ENCODE measurements at regions not wholly inside any gene's neighbourhood (a gene's known extent, or its start where the extent isn't known, plus 50 kb on each side); places are given as distances from the start of the nearest gene placed in this dataset.
"Not testable (repeated sequence)": the region's sequence is repeated elsewhere in the genome, so short reads cannot be mapped to it uniquely, and the experiment has no call there.

DNA sequence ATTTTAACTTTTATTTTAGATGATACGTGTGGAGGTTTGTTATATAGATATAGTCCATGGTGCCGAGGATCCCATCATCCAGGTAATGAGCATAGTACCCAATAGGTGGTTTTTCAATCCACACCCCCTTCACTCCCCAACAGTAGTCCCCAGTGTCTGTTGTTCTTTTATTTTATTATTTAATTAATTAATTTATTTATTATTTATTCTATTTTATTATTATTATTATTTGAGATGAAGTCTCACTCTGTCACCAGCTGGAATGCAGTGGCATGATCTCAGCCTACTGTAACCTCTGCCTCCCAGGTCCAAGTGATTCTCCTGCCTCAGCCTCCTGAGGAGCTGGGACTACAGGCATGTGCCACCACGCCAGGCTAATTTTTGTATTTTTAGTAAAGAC lies 2086.2 kb downstream of the PCDH9 start:
- H3K27me3 ChIP-seq (ENCODE audit: low read depth), result no peaks in the 10 kb centered on the region
- H3K4me3 ChIP-seq, result no peak overlapping the region
- intact Hi-C loops (cut with DNase I), result no loop called here
- no peak overlapping the region for H3K27ac ChIP-seq
- H3K4me1 ChIP-seq, result no peaks in the 10 kb centered on the region
- TF ChIP-seq, protein P1, sequence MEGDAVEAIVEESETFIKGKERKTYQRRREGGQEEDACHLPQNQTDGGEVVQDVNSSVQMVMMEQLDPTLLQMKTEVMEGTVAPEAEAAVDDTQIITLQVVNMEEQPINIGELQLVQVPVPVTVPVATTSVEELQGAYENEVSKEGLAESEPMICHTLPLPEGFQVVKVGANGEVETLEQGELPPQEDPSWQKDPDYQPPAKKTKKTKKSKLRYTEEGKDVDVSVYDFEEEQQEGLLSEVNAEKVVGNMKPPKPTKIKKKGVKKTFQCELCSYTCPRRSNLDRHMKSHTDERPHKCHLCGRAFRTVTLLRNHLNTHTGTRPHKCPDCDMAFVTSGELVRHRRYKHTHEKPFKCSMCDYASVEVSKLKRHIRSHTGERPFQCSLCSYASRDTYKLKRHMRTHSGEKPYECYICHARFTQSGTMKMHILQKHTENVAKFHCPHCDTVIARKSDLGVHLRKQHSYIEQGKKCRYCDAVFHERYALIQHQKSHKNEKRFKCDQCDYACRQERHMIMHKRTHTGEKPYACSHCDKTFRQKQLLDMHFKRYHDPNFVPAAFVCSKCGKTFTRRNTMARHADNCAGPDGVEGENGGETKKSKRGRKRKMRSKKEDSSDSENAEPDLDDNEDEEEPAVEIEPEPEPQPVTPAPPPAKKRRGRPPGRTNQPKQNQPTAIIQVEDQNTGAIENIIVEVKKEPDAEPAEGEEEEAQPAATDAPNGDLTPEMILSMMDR (IDR thresholded peaks at IDR 0.05), result no peak
- no peak for DNase-seq
- no peak for ATAC-seq
- H3K9me3 ChIP-seq, result no peaks in the 10 kb centered on the region
- H3K36me3 ChIP-seq, result no peaks in the 10 kb centered on the region

DNA sequence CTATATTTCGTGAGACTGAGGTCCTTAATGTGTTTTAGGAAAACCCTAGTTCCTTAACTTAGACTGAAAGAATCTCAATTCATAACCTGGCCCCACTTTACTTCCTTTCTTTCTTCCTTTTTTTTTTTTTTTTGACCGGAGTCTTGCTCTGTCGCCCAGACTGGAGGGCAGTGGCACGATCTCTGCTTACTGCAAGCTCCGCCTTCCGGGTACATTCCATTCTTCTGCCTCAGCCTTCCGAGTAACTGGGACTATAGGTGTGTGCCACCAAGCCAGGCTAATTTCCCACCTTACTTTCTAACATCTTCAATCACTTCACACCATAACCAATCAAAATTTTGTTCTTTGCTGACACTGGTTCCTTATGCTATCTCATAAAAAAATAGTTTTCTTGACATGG lies 2097.0 kb downstream of the PCDH9 start:
- intact Hi-C loops (cut with DNase I), result no loop called here
- no peaks in the 10 kb centered on the region for H3K36me3 ChIP-seq
- no peaks in the 10 kb centered on the region for H3K27me3 ChIP-seq (ENCODE audit: low read depth)
- TF ChIP-seq, protein P1 (IDR thresholded peaks at IDR 0.05), result no peak
- H3K9me3 ChIP-seq, result no peaks in the 10 kb centered on the region
- H3K4me1 ChIP-seq, result no peaks in the 10 kb centered on the region
- H3K4me3 ChIP-seq, result no peak overlapping the region
- H3K27ac ChIP-seq, result no peak overlapping the region
- DNase-seq (no peak), ATAC-seq (no peak)

GRCh38 chr13:65125236-65125635 lies 2104.9 kb downstream of the PCDH9 start:
- TF ChIP-seq, protein P1 (IDR thresholded peaks at IDR 0.05), result no peak
- no peaks in the 10 kb centered on the region for H3K9me3 ChIP-seq
- DNase-seq, result no peak
- H3K4me3 ChIP-seq, result no peak overlapping the region
- H3K27ac ChIP-seq, result no peak overlapping the region
- H3K27me3 ChIP-seq (ENCODE audit: low read depth), result no peaks in the 10 kb centered on the region
- H3K4me1 ChIP-seq, result no peaks in the 10 kb centered on the region
- H3K36me3 ChIP-seq, result no peaks in the 10 kb centered on the region
- intact Hi-C loops (cut with DNase I), result no loop called here
- ATAC-seq, result no peak

GRCh38 chr13:65112531-65112941 lies 2117.6 kb downstream of the PCDH9 start:
- no peak for DNase-seq
- Histone ChIP-seq H3K36me3 (no peaks in the 10 kb centered on the region), H3K27ac (no peak overlapping the region), H3K4me1 (no peaks in the 10 kb centered on the region), H3K27me3 (ENCODE audit: low read depth) (no peaks in the 10 kb centered on the region), H3K4me3 (no peak overlapping the region), H3K9me3 (no peaks in the 10 kb centered on the region)
- TF ChIP-seq, protein P1 (IDR thresholded peaks at IDR 0.05), result no peak
- no peak for ATAC-seq
- intact Hi-C loops (cut with DNase I), result no loop called here

DNA sequence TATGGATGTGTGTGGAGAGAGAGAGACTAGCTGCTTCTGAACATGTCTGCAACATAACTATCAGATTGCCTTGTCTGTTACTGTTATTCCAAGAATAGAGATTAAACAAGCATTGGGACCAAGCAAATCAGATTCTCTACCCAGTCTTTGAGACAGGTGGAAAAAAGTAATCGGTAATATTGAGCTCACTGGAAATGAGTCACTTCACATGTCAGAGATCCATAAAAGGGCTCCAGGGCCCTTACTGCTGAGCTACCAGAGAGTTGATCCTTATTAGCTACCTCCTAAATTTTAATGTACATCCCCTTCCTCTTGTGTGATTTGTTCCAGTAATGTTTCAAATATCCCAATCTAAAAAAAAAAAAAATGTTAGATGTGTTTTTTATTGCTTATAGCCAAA lies 2118.0 kb downstream of the PCDH9 start:
- TF ChIP-seq, protein P1 (IDR thresholded peaks at IDR 0.05), result no peak
- Histone ChIP-seq H3K4me1 (no peaks in the 10 kb centered on the region), H3K36me3 (no peaks in the 10 kb centered on the region), H3K4me3 (no peak overlapping the region), H3K27me3 (ENCODE audit: low read depth) (no peaks in the 10 kb centered on the region), H3K9me3 (no peaks in the 10 kb centered on the region), H3K27ac (no peak overlapping the region)
- ATAC-seq (no peak), DNase-seq (no peak)
- intact Hi-C loops (cut with DNase I), result no loop called here

DNA sequence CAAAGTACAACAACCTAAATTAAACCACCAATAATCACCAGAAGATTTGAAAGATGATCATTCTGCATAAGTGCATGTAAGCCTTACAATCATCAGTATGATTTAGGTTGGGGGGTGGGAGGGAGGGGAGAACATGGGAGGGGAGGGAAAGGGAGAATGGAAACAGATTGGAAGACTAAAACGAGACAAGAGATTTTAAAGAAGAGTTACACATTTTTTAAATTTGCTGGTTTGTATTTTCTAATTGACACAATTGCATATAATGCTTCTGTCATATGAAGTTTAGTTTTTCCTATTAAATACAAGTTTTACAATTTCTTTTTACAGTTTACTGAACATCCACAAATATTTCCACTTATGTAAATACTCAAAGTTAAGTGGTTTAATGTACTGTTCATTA lies 2118.9 kb downstream of the PCDH9 start:
- Histone ChIP-seq H3K4me1 (no peaks in the 10 kb centered on the region), H3K27ac (no peak overlapping the region), H3K27me3 (ENCODE audit: low read depth) (no peaks in the 10 kb centered on the region), H3K9me3 (no peaks in the 10 kb centered on the region), H3K36me3 (no peaks in the 10 kb centered on the region), H3K4me3 (no peak overlapping the region)
- TF ChIP-seq, protein P1 (IDR thresholded peaks at IDR 0.05), result no peak
- no peak for ATAC-seq
- intact Hi-C loops (cut with DNase I), result no loop called here
- DNase-seq, result no peak

GRCh38 chr13:65104436-65104835 lies 2125.7 kb downstream of the PCDH9 start:
- H3K27ac ChIP-seq, ATAC-seq: not testable (repeated sequence)

More at GRCh38 chr13:65104436-65104835, 2125.7 kb downstream of the PCDH9 start:
- H3K27me3 ChIP-seq (ENCODE audit: low read depth); intact Hi-C loops (cut with DNase I); H3K9me3 ChIP-seq; H3K4me1 ChIP-seq; DNase-seq; H3K36me3 ChIP-seq; H3K4me3 ChIP-seq: not testable (repeated sequence)

Measured in lower lobe of right lung (tissue), 2 donors.